ENCODE measurements at regions not wholly inside any gene's neighbourhood (a gene's known extent, or its start where the extent isn't known, plus 50 kb on each side); places are given as distances from the start of the nearest gene placed in this dataset.

- no peak for DNase-seq
Measured at GRCh38 chr9:7236186-7236585, 478.4 kb downstream of the KDM4C start.

- peak; percentile 15 to 28 (median 18) for DNase-seq
Measured at GRCh38 chr9:7234144-7234543, 476.4 kb downstream of the KDM4C start.

GRCh38 chr9:7229571-7229970 lies 471.8 kb downstream of the KDM4C start:
- no peak for DNase-seq

- no peak for DNase-seq
Measured at GRCh38 chr9:7228726-7229125, 471.0 kb downstream of the KDM4C start.

GRCh38 chr9:7227951-7228350 lies 470.2 kb downstream of the KDM4C start:
- no peak for DNase-seq

GRCh38 chr9:7226007-7226640 lies 468.4 kb downstream of the KDM4C start:
- no peak for DNase-seq

All from suppressor macrophage (primary cell).